H1 (cell line): ENCODE measurements at regions not wholly inside any gene's neighbourhood (a gene's known extent, or its start where the extent isn't known, plus 50 kb on each side); places are given as distances from the start of the nearest gene placed in this dataset.

Experiments
- CTCF ChIA-PET: fragments of 300-600 bp; sonication (Branson Sonifier 250); formaldehyde crosslinking; loops from one replicate; lab custom pipeline; 2021; ENCODE audit not compliant: partially characterized antibody; lab: Charles Lee
- POLR2A ChIA-PET: fragments of 300-600 bp; sonication (Branson Sonifier 250); formaldehyde crosslinking; loops from one replicate; lab custom pipeline; 2021; ENCODE audit warnings: inconsistent platforms; ENCODE audit not compliant: partially characterized antibody; lab: Charles Lee
- DNase-seq, 2 experiments: peaks; one replicate each; pipeline versions ENCODE4 v3.0.0 to v3.0.0-alpha.2; 2010 to 2022; ENCODE audit warnings: low spot score in 2 of 2, low read depth in 1 of 2, mixed read lengths in 1 of 2
- FAIRE-seq: peaks from 2 replicates; lab custom pipeline; 2011; peaks lifted over from hg19 to GRCh38; lab: Jason Lieb, UNC
- H2AFZ ChIP-seq: 2 replicates; pipeline ENCODE4 v1.8.1; 2012; ENCODE audit warnings: low read length, inconsistent platforms
- H2AK5ac ChIP-seq: 2 replicates; pipeline ENCODE4 v1.6.1; 2013; ENCODE audit warnings: low read depth, low read length
- H2BK120ac ChIP-seq: replicated peaks from 2 replicates; pipeline ENCODE3; 2013; ENCODE audit warnings: low read depth, low read length, inconsistent platforms
- H2BK12ac ChIP-seq: 2 replicates; pipeline ENCODE4 v1.6.1; 2013; ENCODE audit warnings: low read depth, low read length
- H2BK15ac ChIP-seq: 2 replicates; pipeline ENCODE4 v1.6.1; 2013; ENCODE audit warnings: low read length
- H2BK20ac ChIP-seq: 2 replicates; pipeline ENCODE4 v1.6.1; 2013; ENCODE audit warnings: low read length
- H2BK5ac ChIP-seq: 2 replicates; pipeline ENCODE4 v1.6.1; 2013; ENCODE audit warnings: low read depth, low read length
- H3K14ac ChIP-seq: 2 replicates; pipeline ENCODE4 v1.6.1; 2013; ENCODE audit warnings: inconsistent platforms; ENCODE audit not compliant: insufficient read length
- H3K18ac ChIP-seq: 2 replicates; pipeline ENCODE4 v1.6.1; 2013; ENCODE audit warnings: low read length; ENCODE audit errors: extremely low read depth
- H3K23ac ChIP-seq: 2 replicates; pipeline ENCODE4 v1.6.1; 2013; ENCODE audit warnings: inconsistent platforms; ENCODE audit not compliant: insufficient read length
- H3K23me2 ChIP-seq: 2 replicates; pipeline ENCODE4 v1.6.1; 2013; ENCODE audit warnings: low read depth, low read length
- H3K27ac ChIP-seq: 2 replicates; pipeline ENCODE4 v1.6.1; 2011; ENCODE audit warnings: low read depth, low read length, inconsistent platforms
- H3K27me3 ChIP-seq, 4 experiments: replicated peaks in 1 of 4; 1 replicate in 1 of 4; 2 replicates in 3 of 4; pipeline versions ENCODE4 v1.6.1 to v1.8.1; 2011 to 2013; ENCODE audit warnings: low read length in 3 of 4, mild to moderate bottlenecking in 3 of 4, inconsistent platforms in 2 of 4, mixed read lengths in 2 of 4, moderate library complexity in 1 of 4; ENCODE audit not compliant: control insufficient read depth in 3 of 4, insufficient read depth in 3 of 4; ENCODE audit errors: extremely low read depth in 1 of 4
- H3K36me3 ChIP-seq, 4 experiments: 2 replicates each; pipeline versions ENCODE4 v1.6.1 to v1.8.1; 2011 to 2013; ENCODE audit warnings: mild to moderate bottlenecking in 4 of 4, low read length in 3 of 4, moderate library complexity in 2 of 4, control low read depth in 1 of 4, inconsistent platforms in 1 of 4; ENCODE audit not compliant: insufficient read depth in 4 of 4, control insufficient read depth in 2 of 4
- H3K4ac ChIP-seq: replicated peaks from 2 replicates; pipeline ENCODE3; 2013; ENCODE audit warnings: low read length, low read depth, mixed read lengths, inconsistent platforms; ENCODE audit not compliant: insufficient read length
- H3K4me1 ChIP-seq, 4 experiments: replicated peaks in 1 of 4; 1 replicate in 1 of 4; 2 replicates in 3 of 4; pipeline versions ENCODE4 v1.6.1 to v1.8.1; 2011 to 2013; ENCODE audit warnings: low read length in 3 of 4, inconsistent platforms in 2 of 4, mixed read lengths in 1 of 4; ENCODE audit not compliant: insufficient read depth in 4 of 4, control insufficient read depth in 3 of 4
- H3K4me2 ChIP-seq, 2 experiments: 2 replicates each; pipeline versions ENCODE4 v1.6.1 to v1.8.1; 2011 to 2013; ENCODE audit warnings: low read depth in 2 of 2, low read length in 2 of 2, control low read depth in 1 of 2, inconsistent platforms in 1 of 2, mild to moderate bottlenecking in 1 of 2; ENCODE audit not compliant: insufficient read depth in 1 of 2
- H3K4me3 ChIP-seq, 4 experiments: fragments of 200-600, 300-600 bp in 1 of 4; sonication (generic), shearing (Covaris generic), sonication (Bioruptor Twin) in 1 of 4; 2 replicates each; pipeline versions ENCODE4 v1.5.1 to v1.8.1; 2011 to 2016; ENCODE audit warnings: low read length in 4 of 4, low read depth in 3 of 4, control low read depth in 2 of 4, inconsistent platforms in 2 of 4, mild to moderate bottlenecking in 2 of 4, mixed read lengths in 1 of 4, moderate library complexity in 1 of 4; ENCODE audit not compliant: insufficient read depth in 2 of 4; ENCODE audit errors: extremely low read depth in 1 of 4
- H3K56ac ChIP-seq: replicated peaks from 2 replicates; pipeline ENCODE3; 2013; ENCODE audit warnings: low read depth, mild to moderate bottlenecking, mixed read lengths, low read length, inconsistent platforms; ENCODE audit not compliant: insufficient read length
- H3K79me1 ChIP-seq: 2 replicates; pipeline ENCODE4 v1.6.1; 2013; ENCODE audit warnings: low read depth, low read length, control low read depth
- H3K79me2 ChIP-seq, 2 experiments: 2 replicates each; pipeline versions ENCODE4 v1.6.1 to v1.8.1; 2012 to 2013; ENCODE audit warnings: low read length in 2 of 2, mild to moderate bottlenecking in 2 of 2, inconsistent platforms in 1 of 2; ENCODE audit not compliant: insufficient read depth in 2 of 2, control insufficient read depth in 1 of 2
- H3K9ac ChIP-seq, 4 experiments: replicated peaks in 1 of 4; 1 replicate in 1 of 4; 2 replicates in 3 of 4; pipeline versions ENCODE4 v1.6.1 to v1.8.1; 2011 to 2013; ENCODE audit warnings: low read depth in 3 of 4, low read length in 3 of 4, control low read depth in 2 of 4, mild to moderate bottlenecking in 2 of 4, moderate library complexity in 2 of 4, inconsistent platforms in 1 of 4; ENCODE audit errors: extremely low read depth in 1 of 4
- H3K9me3 ChIP-seq, 2 experiments: 2 replicates each; pipeline versions ENCODE4 v1.6.1 to v1.8.1; 2012 to 2013; ENCODE audit warnings: mild to moderate bottlenecking in 2 of 2, moderate library complexity in 2 of 2, control low read depth in 1 of 2, inconsistent platforms in 1 of 2, low read depth in 1 of 2, low read length in 1 of 2, mixed read lengths in 1 of 2; ENCODE audit not compliant: insufficient read depth in 2 of 2
- H4K20me1 ChIP-seq, 2 experiments: replicated peaks in 1 of 2; 2 replicates each; pipeline versions ENCODE3 to v1.8.1; 2011 to 2013; ENCODE audit warnings: inconsistent platforms in 2 of 2, low read length in 2 of 2, mild to moderate bottlenecking in 1 of 2; ENCODE audit not compliant: insufficient read depth in 2 of 2, control insufficient read depth in 1 of 2
- H4K5ac ChIP-seq: 2 replicates; pipeline ENCODE4 v1.6.1; 2013; ENCODE audit warnings: low read length, low read depth, mixed read lengths, inconsistent platforms; ENCODE audit not compliant: insufficient read length
- H4K8ac ChIP-seq: 2 replicates; pipeline ENCODE4 v1.8.0; 2013; ENCODE audit warnings: mild to moderate bottlenecking, moderate library complexity, low read length, inconsistent platforms; ENCODE audit not compliant: insufficient read depth; ENCODE audit errors: extremely low read depth
- H4K91ac ChIP-seq: replicated peaks from 2 replicates; pipeline ENCODE3; 2013; ENCODE audit warnings: low read length, mixed read lengths, inconsistent platforms; ENCODE audit not compliant: insufficient read length
- BCL11A ChIP-seq, 2 experiments: IDR thresholded peaks; one replicate each; pipeline ENCODE4 v1.6.1; 2011; ENCODE audit warnings: low read depth in 2 of 2, low read length in 2 of 2, mild to moderate bottlenecking in 2 of 2
- CBX5 ChIP-seq: fragments of 300-800, 300-1000 bp; sonication (generic); IDR thresholded peaks from 2 replicates; pipeline ENCODE4 v1.7.1; 2016; ENCODE audit warnings: antibody characterized with exemption, low read length, low read depth
- CTCF ChIP-seq, 3 experiments: IDR thresholded peaks; 1 replicate in 2 of 3; 2 replicates in 1 of 3; pipeline versions ENCODE4 v1.5.1 to v1.6.1; 2011; ENCODE audit warnings: low read length in 3 of 3, mild to moderate bottlenecking in 3 of 3, inconsistent platforms in 2 of 3, low read depth in 1 of 3, moderate library complexity in 1 of 3; ENCODE audit not compliant: insufficient read depth in 1 of 3; ENCODE audit errors: control extremely low read depth in 1 of 3
- EZH2 ChIP-seq: fragments of 200-600 bp; sonication (generic); IDR thresholded peaks from 2 replicates; pipeline ENCODE4 v1.7.1; 2012; ENCODE audit warnings: low read depth, mild to moderate bottlenecking, moderate library complexity, low read length, inconsistent platforms; ENCODE audit not compliant: severe bottlenecking
- RAD21 ChIP-seq, 2 experiments: IDR thresholded peaks in 1 of 2; conservative IDR thresholded peaks in 1 of 2; 2 replicates each; pipeline ENCODE4 v1.6.1; 2011; ENCODE audit warnings: low read depth in 2 of 2, low read length in 2 of 2, improper control_type of control experiment in 1 of 2, inconsistent platforms in 1 of 2, mild to moderate bottlenecking in 1 of 2, moderate library complexity in 1 of 2
- SIX5 ChIP-seq: IDR thresholded peaks from 2 replicates; pipeline ENCODE4 v1.6.1; 2011; ENCODE audit warnings: mild to moderate bottlenecking, low read depth, low read length
- SP2 ChIP-seq: IDR thresholded peaks from 2 replicates; pipeline ENCODE4 v1.6.1; 2012; ENCODE audit warnings: mild to moderate bottlenecking, low read length, inconsistent platforms
- WGBS, 2 experiments: shearing (Covaris generic) in 1 of 2; methylation state at CpG; one replicate each; pipeline versions ENCODE4 v1.1.6 to v1.1.7; 2013 to 2015; ENCODE audit warnings: low lambda C conversion rate in 2 of 2, mixed read lengths in 2 of 2, inconsistent platforms in 1 of 2, low coverage in 1 of 2, missing lambda C conversion rate in 1 of 2; ENCODE audit not compliant: insufficient replicate concordance in 2 of 2, insufficient coverage in 1 of 2, insufficient read length in 1 of 2; ENCODE audit errors: extremely low coverage in 1 of 2, missing lambda C conversion rate in 1 of 2; 5-methylcytosine and 5-hydroxymethylcytosine counted together

- H3K4ac ChIP-seq, result no peak overlapping the region
- no peak for FAIRE-seq
- H3K56ac ChIP-seq, result no peak overlapping the region
- ChIA-PET POLR2A (no interaction called here), CTCF (interaction anchor here (0.6 to 1.6 kb wide), 4 partner anchors 9 to 1197 kb away, joined by 3 to 5 read pairs (median 4); no protein-coding TSS in a partner anchor)
- H4K20me1 ChIP-seq, result no peaks in the 10 kb centered on the region
- 74% methylated on average over 1 of the region's 1 CpG; no CpG with 5 or more reads in 1 of the 2 experiments for WGBS, 2 experiments
- no peak overlapping the region for H2AFZ ChIP-seq
- no peaks in the 10 kb centered on the region for H3K9me3 ChIP-seq
- no peak overlapping the region for H3K23ac ChIP-seq
- no peak overlapping the region for H4K91ac ChIP-seq
- H3K36me3 ChIP-seq, result no peaks in the 10 kb centered on the region
- H3K4me2 ChIP-seq, result no peak overlapping the region
- peaks cover 0 to 4% (median under 1%) of the 10 kb centered on the region in 4 experiments; a peak in 1 of 7 replicates for H3K4me1 ChIP-seq
- no peak overlapping the region for H2BK20ac ChIP-seq
- H3K18ac ChIP-seq, result no peak overlapping the region
- no peak overlapping the region for H2BK12ac ChIP-seq
- H3K27me3 ChIP-seq, result no peaks in the 10 kb centered on the region
- H4K5ac ChIP-seq, result no peak overlapping the region
- H2BK120ac ChIP-seq, result no peak overlapping the region
- H3K23me2 ChIP-seq, result peaks cover 3% of the 10 kb centered on the region; the same call in 1 of the 2 replicates
- no peak overlapping the region for H3K9ac ChIP-seq
- no peaks in the 10 kb centered on the region for H3K79me2 ChIP-seq
- no peak overlapping the region for H3K4me3 ChIP-seq
- H2BK5ac ChIP-seq, result no peak overlapping the region
- H3K14ac ChIP-seq, result no peak overlapping the region
- no peak overlapping the region for H2BK15ac ChIP-seq
- H3K27ac ChIP-seq, result no peak overlapping the region
- no peak overlapping the region for H4K8ac ChIP-seq
- TF ChIP-seq EZH2 (no peak), CBX5 (no peak), BCL11A (IDR thresholded peaks at IDR 0.05; ENCODE audit: low read depth in 2 of 2, low read length in 2 of 2) (no peak), SP2 (no peak), RAD21 (IDR thresholded peaks at IDR 0.05 in 1 of 2, conservative IDR thresholded peaks at IDR 0.05 in 1 of 2; ENCODE audit: low read depth in 2 of 2, low read length in 2 of 2) (peak; percentile 18 to 48; a peak in 2 of 4 replicates), SIX5 (no peak), CTCF (IDR thresholded peaks at IDR 0.05; ENCODE audit: control extremely low read depth in 1 of 3, insufficient read depth in 1 of 3, low read depth in 1 of 3, low read length in 3 of 3) (peak in 1 of 3 experiments; percentile 37; a peak in 1 of 4 replicates)
- H3K79me1 ChIP-seq, result no peaks in the 10 kb centered on the region
- no peak overlapping the region for H2AK5ac ChIP-seq
- no peak for DNase-seq
Measured at GRCh38 chr7:49635800-49636199, 137.6 kb upstream of the VWC2 start.
